Caco-2 (cell line): ENCODE measurements at regions not wholly inside any gene's neighbourhood (a gene's known extent, or its start where the extent isn't known, plus 50 kb on each side); places are given as distances from the start of the nearest gene placed in this dataset.

Experiments
- BruUV-seq: library from RNA; stranded (reverse); fragments of 400-500 nt; replicated peaks from 2 replicates; lab custom pipeline; 2021; lab: Mats Ljungman, UMichigan
- CTCF ChIA-PET: fragments of 300-600 bp; sonication (Branson Sonifier 250); formaldehyde crosslinking; loops from one replicate; lab custom pipeline; 2022; ENCODE audit warnings: antibody characterized with exemption; lab: Charles Lee
- POLR2A ChIA-PET: fragments of 300-600 bp; sonication (Branson Sonifier 250); formaldehyde crosslinking; loops from one replicate; lab custom pipeline; 2022; ENCODE audit warnings: antibody characterized with exemption; lab: Charles Lee
- DNase-seq, 2 experiments: peaks; one replicate each; pipeline versions ENCODE4 v3.0.0 to v3.0.0-alpha.2; 2020 to 2022
- H3K27me3 ChIP-seq: replicated peaks from 2 replicates; pipeline ENCODE4 v1.6.0; 2011; ENCODE audit warnings: low read length; ENCODE audit not compliant: control insufficient read depth, insufficient read depth
- H3K36me3 ChIP-seq: 2 replicates; pipeline ENCODE4 v1.5.1; 2011; ENCODE audit warnings: low read length; ENCODE audit not compliant: control insufficient read depth, insufficient read depth
- H3K4me1 ChIP-seq: fragments of 250-450 bp; sonication (Bioruptor Pico); 2 replicates; pipeline ENCODE4 v1.5.1; 2020; ENCODE audit warnings: mild to moderate bottlenecking
- H3K4me3 ChIP-seq: 2 replicates; pipeline ENCODE4 v1.5.1; 2011; ENCODE audit warnings: low read depth, mild to moderate bottlenecking, control low read depth, low read length
- H3K9me3 ChIP-seq: fragments of 250-450 bp; sonication (Bioruptor Pico); 2 replicates; pipeline ENCODE4 v1.5.1; 2020; ENCODE audit warnings: mild to moderate bottlenecking, moderate library complexity
- H3K27ac Mint-ChIP-seq: one replicate; pipeline ENCODE4 v1.8.0; 2022; ENCODE audit warnings: mixed read lengths; ENCODE audit not compliant: unreplicated experiment
- H3K27me3 Mint-ChIP-seq: one replicate; pipeline ENCODE4 v1.8.0; 2022; ENCODE audit warnings: mixed read lengths; ENCODE audit not compliant: insufficient read depth, unreplicated experiment
- H3K36me3 Mint-ChIP-seq: one replicate; pipeline ENCODE4 v1.8.0; 2022; ENCODE audit warnings: mild to moderate bottlenecking, mixed read lengths; ENCODE audit not compliant: insufficient read depth, unreplicated experiment
- H3K4me1 Mint-ChIP-seq: one replicate; pipeline ENCODE4 v1.8.0; 2022; ENCODE audit warnings: low read depth, mixed read lengths; ENCODE audit not compliant: unreplicated experiment
- H3K4me3 Mint-ChIP-seq: one replicate; pipeline ENCODE4 v1.8.0; 2022; ENCODE audit warnings: mild to moderate bottlenecking, moderate library complexity, mixed read lengths; ENCODE audit not compliant: unreplicated experiment
- H3K9me3 Mint-ChIP-seq: one replicate; pipeline ENCODE4 v1.8.0; 2022; ENCODE audit warnings: mixed read lengths; ENCODE audit not compliant: unreplicated experiment
- CTCF ChIP-seq, 2 experiments: fragments of 200-600 bp in 1 of 2; IDR thresholded peaks; 1 replicate in 1 of 2; 2 replicates in 1 of 2; pipeline versions ENCODE4 v1.5.1 to v1.8.0; 2011 to 2022; ENCODE audit warnings: antibody characterized with exemption in 1 of 2, control low read depth in 1 of 2, inconsistent platforms in 1 of 2, low read depth in 1 of 2, low read length in 1 of 2, mild to moderate bottlenecking in 1 of 2, moderate library complexity in 1 of 2; ENCODE audit not compliant: insufficient read depth in 1 of 2, severe bottlenecking in 1 of 2, unreplicated experiment in 1 of 2
- intact Hi-C: fragments of 100-400 bp; cut with micrococcal nuclease; formaldehyde crosslinking; loops from one replicate; pipeline ENCODE4 v1.10.0; 2022; ENCODE audit not compliant: unreplicated experiment

GRCh38 chrX:13418126-13419097, 98.6 kb upstream of the ATXN3L start:
- POLR2A ChIA-PET: no interaction called here
- no peak for TF ChIP-seq CTCF (IDR thresholded peaks at IDR 0.05; ENCODE audit: insufficient read depth in 1 of 2, low read depth in 1 of 2, low read length in 1 of 2, severe bottlenecking in 1 of 2, unreplicated experiment in 1 of 2)
- no peaks in the 10 kb centered on the region for H3K36me3 Mint-ChIP-seq
- H3K4me1 Mint-ChIP-seq: no peaks in the 10 kb centered on the region
- H3K27ac Mint-ChIP-seq: no peak overlapping the region
- H3K4me1 ChIP-seq: no peaks in the 10 kb centered on the region
- H3K9me3 Mint-ChIP-seq: no peaks in the 10 kb centered on the region
- no peak for DNase-seq
- no peak overlapping the region for H3K4me3 ChIP-seq
- CTCF ChIA-PET: no interaction called here
- no peaks in the 10 kb centered on the region for H3K27me3 ChIP-seq
- no peaks in the 10 kb centered on the region for H3K27me3 Mint-ChIP-seq
- BruUV-seq: no TSS peak
- no peaks in the 10 kb centered on the region for H3K9me3 ChIP-seq
- no peaks in the 10 kb centered on the region for H3K36me3 ChIP-seq
- intact Hi-C loops: no loop called here
- H3K4me3 Mint-ChIP-seq: no peak overlapping the region

GRCh38 chrX:13415509-13415908, 95.7 kb upstream of the ATXN3L start:
- Mint-ChIP-seq H3K9me3 (no peaks in the 10 kb centered on the region), H3K36me3 (no peaks in the 10 kb centered on the region), H3K4me1 (no peaks in the 10 kb centered on the region), H3K27me3 (no peaks in the 10 kb centered on the region), H3K27ac (no peak overlapping the region), H3K4me3 (no peak overlapping the region)
- H3K36me3 ChIP-seq: no peaks in the 10 kb centered on the region
- POLR2A ChIA-PET: no interaction called here
- H3K9me3 ChIP-seq: no peaks in the 10 kb centered on the region
- intact Hi-C loops: no loop called here
- H3K4me1 ChIP-seq: no peaks in the 10 kb centered on the region
- BruUV-seq: no TSS peak
- H3K27me3 ChIP-seq: no peaks in the 10 kb centered on the region
- TF ChIP-seq CTCF (IDR thresholded peaks at IDR 0.05; ENCODE audit: insufficient read depth in 1 of 2, low read depth in 1 of 2, low read length in 1 of 2, severe bottlenecking in 1 of 2, unreplicated experiment in 1 of 2): no peak
- no peak for DNase-seq
- CTCF ChIA-PET: no interaction called here
- no peak overlapping the region for H3K4me3 ChIP-seq

GRCh38 chrX:13414006-13414647, 94.3 kb upstream of the ATXN3L start:
- BruUV-seq: no TSS peak
- Mint-ChIP-seq H3K27me3 (no peaks in the 10 kb centered on the region), H3K27ac (no peak overlapping the region), H3K9me3 (no peaks in the 10 kb centered on the region), H3K4me1 (no peaks in the 10 kb centered on the region), H3K36me3 (no peaks in the 10 kb centered on the region), H3K4me3 (no peak overlapping the region)
- Histone ChIP-seq H3K9me3 (no peaks in the 10 kb centered on the region), H3K4me3 (no peak overlapping the region), H3K36me3 (no peaks in the 10 kb centered on the region), H3K4me1 (no peaks in the 10 kb centered on the region), H3K27me3 (no peaks in the 10 kb centered on the region)
- POLR2A ChIA-PET: no interaction called here
- TF ChIP-seq CTCF (IDR thresholded peaks at IDR 0.05; ENCODE audit: insufficient read depth in 1 of 2, low read depth in 1 of 2, low read length in 1 of 2, severe bottlenecking in 1 of 2, unreplicated experiment in 1 of 2): no peak
- intact Hi-C loops: no loop called here
- DNase-seq: no peak
- CTCF ChIA-PET: no interaction called here
